HG03439 (cell line): ENCODE measurements at regions not wholly inside any gene's neighbourhood (a gene's known extent, or its start where the extent isn't known, plus 50 kb on each side); places are given as distances from the start of the nearest gene placed in this dataset.
"Not testable (repeated sequence)": the region's sequence is repeated elsewhere in the genome, so short reads cannot be mapped to it uniquely, and the experiment has no call there.

Source experiments
- ATAC-seq: cut with Tn5 transposase; IDR thresholded peaks from one replicate; pipeline ENCODE4 v1.9.1; 2021; ENCODE audit warnings: mild to moderate bottlenecking, moderate library complexity; ENCODE audit not compliant: unreplicated experiment

- no peak for ATAC-seq
These were observed 105.5 kb upstream of the SMAD3 start for GRCh38 chr15:66959875-66960274.

- no peak for ATAC-seq
These were observed 104.9 kb upstream of the SMAD3 start for GRCh38 chr15:66960519-66960918.

GRCh38 chr15:66961407-66961884 lies 104.0 kb upstream of the SMAD3 start:
- ATAC-seq = no peak

- ATAC-seq = no peak
These were observed 103.5 kb upstream of the SMAD3 start for GRCh38 chr15:66961901-66962300.

GRCh38 chr15:66962522-66962921 lies 102.9 kb upstream of the SMAD3 start:
- ATAC-seq = no peak

- ATAC-seq = no peak
These were observed 102.3 kb upstream of the SMAD3 start for GRCh38 chr15:66963084-66963483.

GRCh38 chr15:66963710-66964109 lies 101.7 kb upstream of the SMAD3 start:
- ATAC-seq = no peak

GRCh38 chr15:66964111-66964738 lies 101.2 kb upstream of the SMAD3 start:
- no peak for ATAC-seq

- no peak for ATAC-seq
These were observed 100.6 kb upstream of the SMAD3 start for GRCh38 chr15:66964791-66965190.

GRCh38 chr15:66965201-66965900 lies 100.1 kb upstream of the SMAD3 start:
- ATAC-seq = no peak

- ATAC-seq = no peak
These were observed 99.1 kb upstream of the SMAD3 start for GRCh38 chr15:66966256-66966655.

GRCh38 chr15:66968806-66969596 lies 96.4 kb upstream of the SMAD3 start:
- no peak for ATAC-seq

- not testable (repeated sequence) for ATAC-seq
These were observed 91.3 kb upstream of the SMAD3 start for GRCh38 chr15:66974131-66974530.

- ATAC-seq = not testable (repeated sequence)
These were observed 89.2 kb upstream of the SMAD3 start for GRCh38 chr15:66976106-66976640.

GRCh38 chr15:66980326-66980725 lies 85.1 kb upstream of the SMAD3 start:
- ATAC-seq = not testable (repeated sequence)

GRCh38 chr15:66981771-66982170 lies 83.6 kb upstream of the SMAD3 start:
- ATAC-seq = no peak

GRCh38 chr15:66982250-66982649 lies 83.2 kb upstream of the SMAD3 start:
- no peak for ATAC-seq

GRCh38 chr15:66982816-66983215 lies 82.6 kb upstream of the SMAD3 start:
- no peak for ATAC-seq

GRCh38 chr15:66985653-66986052 lies 79.7 kb upstream of the SMAD3 start:
- no peak for ATAC-seq

GRCh38 chr15:66986951-66987350 lies 78.5 kb upstream of the SMAD3 start:
- ATAC-seq = no peak

- ATAC-seq = no peak
These were observed 72.3 kb upstream of the SMAD3 start for GRCh38 chr15:66993090-66993489.
